ENCODE measurements at regions not wholly inside any gene's neighbourhood (a gene's known extent, or its start where the extent isn't known, plus 50 kb on each side); places are given as distances from the start of the nearest gene placed in this dataset.

GRCh38 chr5:167726642-167727041, 564.8 kb upstream of the WWC1 start:
- DNase-seq (ENCODE audit: low read depth): no peak
- H3K4me3 ChIP-seq (ENCODE audit: low read depth, low read length): no peak overlapping the region
- no peak for TF ChIP-seq CTCF (IDR thresholded peaks at IDR 0.05; ENCODE audit: low read depth, low read length)
- no peak for TF ChIP-seq POLR2A (IDR thresholded peaks at IDR 0.05; ENCODE audit: extremely low read depth, insufficient read length)
- no peak for TF ChIP-seq MYC (IDR thresholded peaks at IDR 0.05; ENCODE audit: low read depth, low read length)
- TF ChIP-seq MAX (IDR thresholded peaks at IDR 0.05; ENCODE audit: low read depth, low read length): no peak

GRCh38 chr5:167730121-167730520, 561.3 kb upstream of the WWC1 start:
- DNase-seq (ENCODE audit: low read depth): no peak
- TF ChIP-seq MAX (IDR thresholded peaks at IDR 0.05; ENCODE audit: low read depth, low read length) (no peak), MYC (IDR thresholded peaks at IDR 0.05; ENCODE audit: low read depth, low read length) (no peak), CTCF (IDR thresholded peaks at IDR 0.05; ENCODE audit: low read depth, low read length) (no peak), POLR2A (IDR thresholded peaks at IDR 0.05; ENCODE audit: extremely low read depth, insufficient read length) (no peak)
- no peak overlapping the region for H3K4me3 ChIP-seq (ENCODE audit: low read depth, low read length)

- H3K4me3 ChIP-seq (ENCODE audit: low read depth, low read length): no peak overlapping the region
- DNase-seq (ENCODE audit: low read depth): no peak
- no peak for TF ChIP-seq POLR2A (IDR thresholded peaks at IDR 0.05; ENCODE audit: extremely low read depth, insufficient read length)
- TF ChIP-seq MAX (IDR thresholded peaks at IDR 0.05; ENCODE audit: low read depth, low read length): no peak
- TF ChIP-seq MYC (IDR thresholded peaks at IDR 0.05; ENCODE audit: low read depth, low read length): no peak
- TF ChIP-seq CTCF (IDR thresholded peaks at IDR 0.05; ENCODE audit: low read depth, low read length): no peak
Measured at GRCh38 chr5:167730656-167731055, 560.8 kb upstream of the WWC1 start.

- no peak for TF ChIP-seq MAX (IDR thresholded peaks at IDR 0.05; ENCODE audit: low read depth, low read length)
- no peak for TF ChIP-seq CTCF (IDR thresholded peaks at IDR 0.05; ENCODE audit: low read depth, low read length)
- TF ChIP-seq MYC (IDR thresholded peaks at IDR 0.05; ENCODE audit: low read depth, low read length): no peak
- no peak for TF ChIP-seq POLR2A (IDR thresholded peaks at IDR 0.05; ENCODE audit: extremely low read depth, insufficient read length)
- no peak overlapping the region for H3K4me3 ChIP-seq (ENCODE audit: low read depth, low read length)
- DNase-seq (ENCODE audit: low read depth): no peak
Measured at GRCh38 chr5:167731951-167732350, 559.5 kb upstream of the WWC1 start.

GRCh38 chr5:167732499-167732898, 558.9 kb upstream of the WWC1 start:
- DNase-seq (ENCODE audit: low read depth): no peak
- H3K4me3 ChIP-seq (ENCODE audit: low read depth, low read length): no peak overlapping the region
- TF ChIP-seq CTCF (IDR thresholded peaks at IDR 0.05; ENCODE audit: low read depth, low read length): no peak

- H3K4me3 ChIP-seq (ENCODE audit: low read depth, low read length): no peak overlapping the region
- DNase-seq (ENCODE audit: low read depth): no peak
- TF ChIP-seq CTCF (IDR thresholded peaks at IDR 0.05; ENCODE audit: low read depth, low read length) (no peak), POLR2A (IDR thresholded peaks at IDR 0.05; ENCODE audit: extremely low read depth, insufficient read length) (no peak), MAX (IDR thresholded peaks at IDR 0.05; ENCODE audit: low read depth, low read length) (no peak), MYC (IDR thresholded peaks at IDR 0.05; ENCODE audit: low read depth, low read length) (no peak)
Measured at GRCh38 chr5:167736992-167737391, 554.5 kb upstream of the WWC1 start.

All from NB4 (cell line).